T-cell (primary cell): ENCODE measurements at regions not wholly inside any gene's neighbourhood (a gene's known extent, or its start where the extent isn't known, plus 50 kb on each side); places are given as distances from the start of the nearest gene placed in this dataset.

ENCODE experiments used
- ATAC-seq, 4 experiments: fragments of 200-7000 bp in 3 of 4; fragments of 150-1000 bp in 1 of 4; cut with Tn5 transposase; replicated peaks in 1 of 4; 1 replicate in 3 of 4; 2 replicates in 1 of 4; pipeline ENCODE4 v1.10.0; 2021; ENCODE audit warnings: moderate library complexity in 3 of 4, mild to moderate bottlenecking in 2 of 4, moderate number of reproducible peaks in 1 of 4
- CTCF ChIA-PET, 2 donors: fragments of 300-600 bp; sonication (Branson Sonifier 250); formaldehyde crosslinking; loops; one replicate each; lab custom pipeline; 2022; ENCODE audit warnings: antibody characterized with exemption in 2 of 2; lab: Charles Lee
- POLR2A ChIA-PET, 2 donors: fragments of 300-600 bp; sonication (Branson Sonifier 250); formaldehyde crosslinking; loops; one replicate each; lab custom pipeline; 2022; ENCODE audit warnings: antibody characterized with exemption in 2 of 2; lab: Charles Lee
- DNase-seq, 35 experiments: peaks; one replicate each; pipeline versions ENCODE4 v3.0.0 to v3.0.0-alpha.2; 2013 to 2023
- H3K27ac ChIP-seq: one replicate; pipeline ENCODE4 v1.5.1; 2013; ENCODE audit warnings: low read length
- H3K27me3 ChIP-seq, 2 experiments: replicated peaks in 1 of 2; 1 replicate in 1 of 2; 2 replicates in 1 of 2; pipeline versions ENCODE4 v1.6.1 to v1.7.0; 2013; ENCODE audit warnings: low read length in 1 of 2, mixed read lengths in 1 of 2; ENCODE audit not compliant: control insufficient read depth in 2 of 2, insufficient read depth in 2 of 2; ENCODE audit errors: extremely low read depth in 1 of 2
- H3K36me3 ChIP-seq, 2 donors: 1 replicate in 1 of 2; 2 replicates in 1 of 2; pipeline versions ENCODE4 v1.6.1 to v1.7.0; 2013; ENCODE audit warnings: low read length in 1 of 2; ENCODE audit not compliant: control insufficient read depth in 2 of 2, insufficient read depth in 1 of 2; ENCODE audit errors: extremely low read depth in 1 of 2
- H3K4me1 ChIP-seq, 2 experiments: 1 replicate in 1 of 2; 2 replicates in 1 of 2; pipeline versions ENCODE4 v1.6.1 to v1.7.0; 2013; ENCODE audit warnings: low read length in 2 of 2, mixed read lengths in 1 of 2; ENCODE audit not compliant: insufficient read depth in 2 of 2, control insufficient read depth in 1 of 2; ENCODE audit errors: extremely low read depth in 1 of 2
- H3K4me3 ChIP-seq, 2 donors: 1 replicate in 1 of 2; 2 replicates in 1 of 2; pipeline versions ENCODE4 v1.5.1 to v1.7.0; 2013; ENCODE audit warnings: mild to moderate bottlenecking in 2 of 2, low read length in 1 of 2, moderate library complexity in 1 of 2; ENCODE audit not compliant: control insufficient read depth in 1 of 2; ENCODE audit errors: extremely low read depth in 1 of 2
- H3K9me3 ChIP-seq: 2 replicates; pipeline ENCODE4 v1.7.0; 2013
- H3K27ac Mint-ChIP-seq, 2 donors: one replicate each; pipeline ENCODE4 v1.8.0; 2020 to 2021; ENCODE audit warnings: mild to moderate bottlenecking in 2 of 2, mixed read lengths in 2 of 2
- H3K27me3 Mint-ChIP-seq, 2 donors: one replicate each; pipeline ENCODE4 v1.8.0; 2021 to 2022; ENCODE audit warnings: mixed read lengths in 2 of 2
- H3K36me3 Mint-ChIP-seq: one replicate; pipeline ENCODE4 v1.8.0; 2021; ENCODE audit warnings: mixed read lengths
- H3K4me1 Mint-ChIP-seq, 3 donors: one replicate each; pipeline ENCODE4 v1.8.0; 2020 to 2022; ENCODE audit warnings: mixed read lengths in 3 of 3, mild to moderate bottlenecking in 1 of 3
- H3K4me3 Mint-ChIP-seq, 3 donors: one replicate each; pipeline ENCODE4 v1.8.0; 2020 to 2022; ENCODE audit warnings: mild to moderate bottlenecking in 3 of 3, mixed read lengths in 3 of 3, moderate library complexity in 3 of 3
- H3K9me3 Mint-ChIP-seq, 3 donors: one replicate each; pipeline ENCODE4 v1.8.0; 2020 to 2022; ENCODE audit warnings: mixed read lengths in 3 of 3
- WGBS: methylation state at CpG from one replicate; pipeline ENCODE4 v1.1.5; 2013; ENCODE audit warnings: missing lambda C conversion rate; ENCODE audit not compliant: insufficient coverage; 5-methylcytosine and 5-hydroxymethylcytosine counted together

DNA sequence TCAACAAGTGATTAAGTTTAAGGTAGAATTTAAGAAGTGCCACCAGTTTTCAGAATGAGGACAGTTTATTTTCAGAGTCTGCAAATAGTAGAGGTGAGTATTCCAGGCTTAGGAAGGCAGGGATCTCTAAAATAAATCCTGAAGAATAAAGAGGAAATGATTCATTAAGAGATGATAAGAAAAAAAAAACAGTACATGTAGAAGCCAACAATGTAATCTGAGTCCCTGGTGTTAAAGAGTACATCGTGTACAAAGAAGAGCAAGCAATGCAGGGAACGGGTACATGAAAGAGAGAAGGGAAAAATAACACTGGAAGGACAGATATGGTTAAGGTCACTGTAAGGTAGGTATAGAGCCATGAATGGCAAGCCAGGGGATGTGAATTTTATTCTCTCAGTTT lies 95.2 kb upstream of the FOXG1 start:
- no peaks in the 10 kb centered on the region for H3K27me3 ChIP-seq
- H3K36me3 Mint-ChIP-seq = no peaks in the 10 kb centered on the region
- H3K4me1 ChIP-seq = no peaks in the 10 kb centered on the region
- ATAC-seq (no peak), DNase-seq (no peak)
- whole genome bisulfite sequencing = 67% methylated on average over 2 of the region's 2 CpGs
- no peak overlapping the region for H3K27ac ChIP-seq
- H3K36me3 ChIP-seq = no peaks in the 10 kb centered on the region
- H3K4me3 Mint-ChIP-seq = no peak overlapping the region
- H3K27me3 Mint-ChIP-seq = peaks cover 0 to 1% of the 10 kb centered on the region in 2 donors
- CTCF ChIA-PET = no interaction called here
- H3K9me3 ChIP-seq = no peaks in the 10 kb centered on the region
- POLR2A ChIA-PET = no interaction called here
- no peaks in the 10 kb centered on the region for H3K4me1 Mint-ChIP-seq
- H3K4me3 ChIP-seq = no peak overlapping the region
- no peak overlapping the region for H3K27ac Mint-ChIP-seq
- peaks cover 16 to 28% (median 17%) of the 10 kb centered on the region in 3 donors for H3K9me3 Mint-ChIP-seq

DNA sequence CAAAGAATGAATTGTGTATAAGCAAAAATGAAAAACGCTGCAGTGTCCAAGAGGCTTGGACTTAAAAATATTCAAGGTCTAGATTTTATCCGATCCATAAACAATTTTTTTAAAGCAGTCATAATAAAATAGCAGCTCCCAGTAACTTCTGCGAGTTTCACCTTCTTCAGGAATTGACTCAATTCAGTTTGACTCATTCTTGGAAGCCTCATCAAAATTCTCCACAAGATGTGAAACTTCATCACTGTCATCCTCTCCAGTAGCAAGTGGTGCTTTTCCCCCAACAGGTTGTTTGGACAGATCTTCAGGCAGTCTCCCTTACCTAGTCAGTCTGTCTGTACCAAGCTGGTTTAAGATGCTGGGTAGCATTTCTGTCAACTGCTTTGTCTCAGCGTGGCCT lies 93.5 kb upstream of the FOXG1 start:
- Histone ChIP-seq H3K27me3 (no peaks in the 10 kb centered on the region), H3K4me3 (no peak overlapping the region), H3K4me1 (no peaks in the 10 kb centered on the region), H3K27ac (no peak overlapping the region), H3K9me3 (no peaks in the 10 kb centered on the region), H3K36me3 (no peaks in the 10 kb centered on the region)
- Mint-ChIP-seq H3K4me1 (no peaks in the 10 kb centered on the region), H3K27me3 (peaks cover 0 to 1% of the 10 kb centered on the region in 2 donors), H3K27ac (no peak overlapping the region), H3K4me3 (no peak overlapping the region), H3K9me3 (peaks cover 14 to 24% (median 16%) of the 10 kb centered on the region in 3 donors), H3K36me3 (no peaks in the 10 kb centered on the region)
- no peak for ATAC-seq
- DNase-seq = no peak
- ChIA-PET POLR2A (interaction anchor here in 1 of 2 donors (0.7 kb wide), 1 partner anchor 10 kb away, joined by 3 read pairs; no protein-coding TSS in a partner anchor), CTCF (no interaction called here)
- WGBS = 100% methylated on average over 1 of the region's 4 CpGs

- H3K4me3 ChIP-seq = no peak overlapping the region
- H3K27me3 Mint-ChIP-seq = peaks cover 0 to under 1% of the 10 kb centered on the region in 2 donors
- no peak overlapping the region for H3K4me3 Mint-ChIP-seq
- DNase-seq (no peak), ATAC-seq (no peak)
- no peaks in the 10 kb centered on the region for H3K9me3 ChIP-seq
- H3K36me3 Mint-ChIP-seq = no peaks in the 10 kb centered on the region
- POLR2A ChIA-PET = no interaction called here
- no peak overlapping the region for H3K27ac ChIP-seq
- WGBS = no CpG with 5 or more reads among the region's 4 CpGs
- no peaks in the 10 kb centered on the region for H3K27me3 ChIP-seq
- no peaks in the 10 kb centered on the region for H3K36me3 ChIP-seq
- peaks cover 8 to 24% (median 21%) of the 10 kb centered on the region in 3 donors for H3K9me3 Mint-ChIP-seq
- H3K4me1 Mint-ChIP-seq = no peaks in the 10 kb centered on the region
- H3K27ac Mint-ChIP-seq = no peak overlapping the region
- no peaks in the 10 kb centered on the region for H3K4me1 ChIP-seq
- CTCF ChIA-PET = no interaction called here
Observed at GRCh38 chr14:28676479-28676878, 90.1 kb upstream of the FOXG1 start.

DNA sequence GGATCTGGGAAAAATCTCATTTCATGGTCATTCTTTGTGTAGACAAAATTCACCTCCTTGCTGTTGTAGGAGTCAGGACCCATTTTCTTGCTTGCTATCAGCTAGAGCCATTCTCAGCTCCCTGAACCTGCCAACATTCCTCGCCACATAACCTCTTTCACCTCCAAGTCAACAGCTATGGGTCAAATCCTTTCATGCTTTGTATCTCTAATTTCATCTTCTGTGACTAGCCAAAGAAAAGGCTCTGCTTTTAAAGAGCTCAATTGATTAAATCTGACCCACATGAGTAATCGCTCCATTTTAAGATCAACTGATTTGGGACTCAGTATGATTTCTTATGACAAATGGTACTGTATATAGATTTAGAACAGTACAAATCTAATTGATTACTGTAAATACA lies 89.2 kb upstream of the FOXG1 start:
- no peaks in the 10 kb centered on the region for H3K9me3 ChIP-seq
- CTCF ChIA-PET = no interaction called here
- no peaks in the 10 kb centered on the region for H3K36me3 ChIP-seq
- 73% methylated on average over 1 of the region's 2 CpGs for WGBS
- no peak overlapping the region for H3K27ac ChIP-seq
- DNase-seq (no peak), ATAC-seq (no peak)
- H3K36me3 Mint-ChIP-seq = no peaks in the 10 kb centered on the region
- no peak overlapping the region for H3K4me3 Mint-ChIP-seq
- H3K9me3 Mint-ChIP-seq = peaks cover 5 to 23% (median 22%) of the 10 kb centered on the region in 3 donors
- POLR2A ChIA-PET = no interaction called here
- H3K27me3 ChIP-seq = no peaks in the 10 kb centered on the region
- H3K4me3 ChIP-seq = no peak overlapping the region
- H3K4me1 Mint-ChIP-seq = no peaks in the 10 kb centered on the region
- H3K4me1 ChIP-seq = no peaks in the 10 kb centered on the region
- H3K27ac Mint-ChIP-seq = no peak overlapping the region
- no peaks in the 10 kb centered on the region for H3K27me3 Mint-ChIP-seq

GRCh38 chr14:28678887-28679286 lies 87.7 kb upstream of the FOXG1 start:
- H3K9me3 Mint-ChIP-seq = peaks cover 5 to 27% (median 21%) of the 10 kb centered on the region in 3 donors

DNA sequence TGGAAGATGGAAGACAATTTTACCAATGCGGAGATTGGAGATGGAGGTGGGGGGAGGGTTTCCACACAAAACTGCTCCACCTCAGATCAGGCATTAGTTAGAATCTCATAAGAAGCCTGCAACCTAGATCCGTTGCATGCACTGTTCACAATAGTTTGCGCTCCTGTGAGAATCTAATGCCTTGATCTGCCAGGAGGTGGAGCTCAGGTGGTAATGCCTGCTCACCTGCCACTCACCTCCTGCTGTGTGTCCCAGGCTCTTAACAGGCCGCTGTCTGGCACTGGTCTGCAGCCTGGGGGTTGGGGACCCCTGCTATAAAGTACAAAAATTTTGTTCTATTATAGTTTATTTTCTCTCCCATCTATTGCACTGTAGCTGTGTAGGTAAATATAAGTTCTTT lies 84.9 kb upstream of the FOXG1 start:
- Histone ChIP-seq H3K36me3 (no peaks in the 10 kb centered on the region), H3K9me3 (no peaks in the 10 kb centered on the region), H3K27ac (no peak overlapping the region), H3K4me1 (no peaks in the 10 kb centered on the region), H3K4me3 (no peak overlapping the region), H3K27me3 (no peaks in the 10 kb centered on the region)
- DNase-seq = no peak
- no peak overlapping the region for H3K4me3 Mint-ChIP-seq
- ChIA-PET CTCF (no interaction called here), POLR2A (no interaction called here)
- H3K27me3 Mint-ChIP-seq = no peaks in the 10 kb centered on the region
- H3K27ac Mint-ChIP-seq = no peak overlapping the region
- no peak for ATAC-seq
- no peaks in the 10 kb centered on the region for H3K36me3 Mint-ChIP-seq
- 83% methylated on average over 1 of the region's 4 CpGs for WGBS
- H3K4me1 Mint-ChIP-seq = no peaks in the 10 kb centered on the region
- H3K9me3 Mint-ChIP-seq = peaks cover 16 to 33% (median 17%) of the 10 kb centered on the region in 3 donors

More at GRCh38 chr14:28678887-28679286, 87.7 kb upstream of the FOXG1 start:
- no peaks in the 10 kb centered on the region for H3K4me1 Mint-ChIP-seq
- POLR2A ChIA-PET = no interaction called here
- no peak overlapping the region for H3K27ac Mint-ChIP-seq
- H3K27me3 Mint-ChIP-seq = no peaks in the 10 kb centered on the region
- H3K4me1 ChIP-seq = no peaks in the 10 kb centered on the region
- H3K36me3 ChIP-seq = no peaks in the 10 kb centered on the region
- H3K27me3 ChIP-seq = no peaks in the 10 kb centered on the region
- ATAC-seq (no peak), DNase-seq (no peak)
- WGBS = no CpG with 5 or more reads among the region's 2 CpGs
- H3K27ac ChIP-seq = no peak overlapping the region
- H3K9me3 ChIP-seq = no peaks in the 10 kb centered on the region
- no peaks in the 10 kb centered on the region for H3K36me3 Mint-ChIP-seq
- CTCF ChIA-PET = no interaction called here
- no peak overlapping the region for H3K4me3 Mint-ChIP-seq
- H3K4me3 ChIP-seq = no peak overlapping the region
